ENCODE measurements at regions not wholly inside any gene's neighbourhood (a gene's known extent, or its start where the extent isn't known, plus 50 kb on each side); places are given as distances from the start of the nearest gene placed in this dataset.
A peak's percentile ranks its signal among the peaks of the same experiment; 100 is the strongest.
"Not testable (repeated sequence)": the region's sequence is repeated elsewhere in the genome, so short reads cannot be mapped to it uniquely, and the experiment has no call there.

- DNase-seq: no peak
These were observed 81.4 kb downstream of the RERGL start for GRCh38 chr12:18008642-18009041.

- DNase-seq: no peak
These were observed 90.7 kb downstream of the RERGL start for GRCh38 chr12:17999174-17999801.

GRCh38 chr12:17992002-17992656, 97.9 kb downstream of the RERGL start:
- peak; percentile 25 for DNase-seq

- no peak for DNase-seq
These were observed 107.4 kb downstream of the RERGL start for GRCh38 chr12:17982556-17982955.

- DNase-seq: no peak
These were observed 113.8 kb downstream of the RERGL start for GRCh38 chr12:17976202-17976601.

GRCh38 chr12:17975763-17976162, 114.2 kb downstream of the RERGL start:
- DNase-seq: no peak

- no peak for DNase-seq
These were observed 114.8 kb downstream of the RERGL start for GRCh38 chr12:17975239-17975638.

GRCh38 chr12:17971850-17972249, 118.1 kb downstream of the RERGL start:
- DNase-seq: no peak

- no peak for DNase-seq
These were observed 135.2 kb downstream of the RERGL start for GRCh38 chr12:17954788-17955187.

GRCh38 chr12:17950898-17951297, 139.1 kb downstream of the RERGL start:
- no peak for DNase-seq

GRCh38 chr12:17949558-17950141, 140.3 kb downstream of the RERGL start:
- no peak for DNase-seq

- DNase-seq: no peak
These were observed 161.2 kb downstream of the RERGL start for GRCh38 chr12:17928708-17929366.

- DNase-seq: no peak
These were observed 172.0 kb downstream of the RERGL start for GRCh38 chr12:17918013-17918412.

- no peak for DNase-seq
These were observed 205.4 kb downstream of the RERGL start for GRCh38 chr12:17884581-17884980.

GRCh38 chr12:17878714-17879113, 211.3 kb downstream of the RERGL start:
- no peak for DNase-seq

- no peak for DNase-seq
These were observed 214.8 kb downstream of the RERGL start for GRCh38 chr12:17875230-17875629.

GRCh38 chr12:17866802-17867201, 223.2 kb downstream of the RERGL start:
- DNase-seq: no peak

- not testable (repeated sequence) for DNase-seq
These were observed 234.4 kb downstream of the RERGL start for GRCh38 chr12:17855548-17855947.

- no peak for DNase-seq
These were observed 236.9 kb downstream of the RERGL start for GRCh38 chr12:17853054-17853453.

GRCh38 chr12:17841496-17841895, 248.5 kb downstream of the RERGL start:
- no peak for DNase-seq

- no peak for DNase-seq
These were observed 260.2 kb downstream of the RERGL start for GRCh38 chr12:17829813-17830212.

GRCh38 chr12:17818931-17819330, 271.1 kb downstream of the RERGL start:
- no peak for DNase-seq

GRCh38 chr12:17810399-17810798, 279.6 kb downstream of the RERGL start:
- no peak for DNase-seq

GRCh38 chr12:17809206-17809605, 280.8 kb downstream of the RERGL start:
- DNase-seq: no peak

Data from hindlimb muscle (tissue), 1 donor.